Stimulated activated CD8-positive, alpha-beta memory T cell treated with anti-CD3 and anti-CD28 coated beads, Interleukin-15, amount 100 ng/mL, for 24 hours (primary cell): ENCODE measurements at regions not wholly inside any gene's neighbourhood (a gene's known extent, or its start where the extent isn't known, plus 50 kb on each side); places are given as distances from the start of the nearest gene placed in this dataset.

ENCODE experiments used
- DNase-seq: peaks from one replicate; pipeline ENCODE4 v3.0.0-alpha.2; 2020; ENCODE audit warnings: low read depth

GRCh38 chrX:21056622-21057021 lies 317.6 kb upstream of the CNKSR2 start:
- no peak for DNase-seq

GRCh38 chrX:21047034-21047455 lies 327.2 kb upstream of the CNKSR2 start:
- DNase-seq: no peak

GRCh38 chrX:21014326-21014725 lies 359.9 kb upstream of the CNKSR2 start:
- no peak for DNase-seq

- DNase-seq: no peak
Measured at GRCh38 chrX:21004835-21005234, 369.4 kb upstream of the CNKSR2 start.

- DNase-seq: no peak
Measured at GRCh38 chrX:20995829-20996228, 378.4 kb upstream of the CNKSR2 start.

- no peak for DNase-seq
Measured at GRCh38 chrX:20989361-20989760, 384.9 kb upstream of the CNKSR2 start.

- DNase-seq: no peak
Measured at GRCh38 chrX:20988804-20989203, 385.4 kb upstream of the CNKSR2 start.

GRCh38 chrX:20988118-20988517 lies 386.1 kb upstream of the CNKSR2 start:
- DNase-seq: no peak

GRCh38 chrX:20980426-20980825 lies 393.8 kb upstream of the CNKSR2 start:
- no peak for DNase-seq

GRCh38 chrX:20974326-20974725 lies 399.9 kb upstream of the CNKSR2 start:
- no peak for DNase-seq

- no peak for DNase-seq
Measured at GRCh38 chrX:20973038-20973437, 401.2 kb upstream of the CNKSR2 start.

GRCh38 chrX:20971250-20971649 lies 403.0 kb upstream of the CNKSR2 start:
- DNase-seq: no peak

GRCh38 chrX:20969565-20969964 lies 404.7 kb upstream of the CNKSR2 start:
- no peak for DNase-seq

GRCh38 chrX:20968996-20969395 lies 405.2 kb upstream of the CNKSR2 start:
- DNase-seq: no peak

- no peak for DNase-seq
Measured at GRCh38 chrX:20967725-20968124, 406.5 kb upstream of the CNKSR2 start.

GRCh38 chrX:20965270-20966044 lies 408.8 kb upstream of the CNKSR2 start:
- DNase-seq: no peak

- DNase-seq: no peak
Measured at GRCh38 chrX:20954014-20954413, 420.2 kb upstream of the CNKSR2 start.

GRCh38 chrX:20952180-20952579 lies 422.0 kb upstream of the CNKSR2 start:
- no peak for DNase-seq

- no peak for DNase-seq
Measured at GRCh38 chrX:20951016-20951810, 423.0 kb upstream of the CNKSR2 start.

GRCh38 chrX:20947411-20947912 lies 426.8 kb upstream of the CNKSR2 start:
- DNase-seq: no peak

- DNase-seq: no peak
Measured at GRCh38 chrX:20913760-20914159, 460.5 kb upstream of the CNKSR2 start.

- no peak for DNase-seq
Measured at GRCh38 chrX:20906571-20906970, 467.6 kb upstream of the CNKSR2 start.

GRCh38 chrX:20884565-20884964 lies 489.7 kb upstream of the CNKSR2 start:
- DNase-seq: no peak
